Endothelial cell of umbilical vein (primary cell): ENCODE measurements at regions not wholly inside any gene's neighbourhood (a gene's known extent, or its start where the extent isn't known, plus 50 kb on each side); places are given as distances from the start of the nearest gene placed in this dataset.

Experiments used
- BruUV-seq: library from RNA; stranded (reverse); fragments of 400-500 nt; replicated peaks from 2 replicates; lab custom pipeline; 2021; lab: Mats Ljungman, UMichigan
- CTCF ChIA-PET: fragments of 300-600, 350-600 bp; sonication (Branson Sonifier 250); formaldehyde crosslinking; loops from one replicate; lab custom pipeline; 2021; ENCODE audit warnings: antibody characterized with exemption, inconsistent platforms; lab: Charles Lee
- POLR2A ChIA-PET: fragments of 300-600, 350-600 bp; sonication (Branson Sonifier 250); formaldehyde crosslinking; loops from one replicate; lab custom pipeline; 2021; ENCODE audit warnings: antibody characterized with exemption, inconsistent platforms; lab: Charles Lee
- DNase-seq: peaks from one replicate; pipeline ENCODE4 v3.0.0-alpha.2; 2011; ENCODE audit warnings: low read depth, low spot score
- FAIRE-seq: peaks from 2 replicates; lab custom pipeline; 2011; peaks lifted over from hg19 to GRCh38; lab: Jason Lieb, UNC
- H2AFZ ChIP-seq: 2 replicates; pipeline ENCODE4 v1.6.0; 2012; ENCODE audit warnings: low read depth, low read length, control low read depth, inconsistent platforms
- H3K27ac ChIP-seq: 2 replicates; pipeline ENCODE4 v1.5.1; 2011; ENCODE audit warnings: low read depth, mild to moderate bottlenecking, control low read depth, low read length, moderate library complexity; ENCODE audit not compliant: insufficient read depth
- H3K27me3 ChIP-seq, 2 experiments: 2 replicates each; pipeline versions ENCODE4 v1.6.0 to v1.6.1; 2011; ENCODE audit warnings: low read length in 2 of 2, mixed read lengths in 1 of 2; ENCODE audit not compliant: control insufficient read depth in 2 of 2, insufficient read depth in 2 of 2
- H3K36me3 ChIP-seq, 2 experiments: 2 replicates in 1 of 2; 3 replicates in 1 of 2; pipeline ENCODE4 v1.5.1; 2011; ENCODE audit warnings: low read length in 2 of 2, mild to moderate bottlenecking in 1 of 2, moderate library complexity in 1 of 2; ENCODE audit not compliant: control insufficient read depth in 2 of 2, insufficient read depth in 2 of 2; ENCODE audit errors: extremely low read depth in 1 of 2
- H3K4me1 ChIP-seq: 3 replicates; pipeline ENCODE4 v1.5.1; 2011; ENCODE audit warnings: mild to moderate bottlenecking, low read length; ENCODE audit not compliant: control insufficient read depth, insufficient read depth; ENCODE audit errors: extremely low read depth
- H3K4me2 ChIP-seq: 2 replicates; pipeline ENCODE4 v1.6.1; 2011; ENCODE audit warnings: low read length, control low read depth, mixed read lengths; ENCODE audit not compliant: insufficient read depth
- H3K4me3 ChIP-seq, 3 experiments: fragments of 200-600 bp in 1 of 3; sonication (generic), shearing (Covaris generic) in 1 of 3; replicated peaks in 1 of 3; 2 replicates each; pipeline ENCODE4 v1.5.1; 2011 to 2016; ENCODE audit warnings: control low read depth in 3 of 3, low read length in 3 of 3, mild to moderate bottlenecking in 2 of 3, inconsistent platforms in 1 of 3, low read depth in 1 of 3, moderate library complexity in 1 of 3; ENCODE audit not compliant: insufficient read depth in 1 of 3
- H3K79me2 ChIP-seq: 2 replicates; pipeline ENCODE4 v1.6.0; 2012; ENCODE audit warnings: low read length, inconsistent platforms; ENCODE audit not compliant: control insufficient read depth, insufficient read depth
- H3K9ac ChIP-seq: replicated peaks from 2 replicates; pipeline ENCODE3; 2011; ENCODE audit warnings: low read length, control low read depth; ENCODE audit not compliant: insufficient read depth; ENCODE audit errors: extremely low read depth
- H3K9me1 ChIP-seq: replicated peaks from 3 replicates; pipeline ENCODE4 v1.6.0; 2011; ENCODE audit warnings: mild to moderate bottlenecking, low read length; ENCODE audit not compliant: control insufficient read depth, insufficient read depth; ENCODE audit errors: extremely low read depth
- H3K9me3 ChIP-seq: replicated peaks from 2 replicates; pipeline ENCODE4 v1.5.1; 2012; ENCODE audit warnings: low read length, inconsistent platforms; ENCODE audit not compliant: control insufficient read depth, insufficient read depth
- H4K20me1 ChIP-seq: replicated peaks from 2 replicates; pipeline ENCODE3; 2011; ENCODE audit warnings: mild to moderate bottlenecking, low read length; ENCODE audit not compliant: control insufficient read depth, insufficient read depth; ENCODE audit errors: extremely low read depth
- EZH2 ChIP-seq: IDR thresholded peaks from 2 replicates; pipeline ENCODE4 v1.6.1; 2012; ENCODE audit warnings: borderline replicate concordance, low read depth, mild to moderate bottlenecking, moderate library complexity, low read length, inconsistent platforms; ENCODE audit not compliant: severe bottlenecking
- FOS ChIP-seq: IDR thresholded peaks from 2 replicates; pipeline ENCODE4 v1.6.1; 2011; ENCODE audit warnings: mild to moderate bottlenecking, low read length, moderate library complexity, borderline replicate concordance; ENCODE audit not compliant: insufficient read depth
- GATA2 ChIP-seq: IDR thresholded peaks from 2 replicates; pipeline ENCODE4 v1.7.0; 2011; ENCODE audit warnings: low read depth, mild to moderate bottlenecking, moderate library complexity, mixed read lengths, low read length; ENCODE audit not compliant: insufficient read length, insufficient read depth
- JUN ChIP-seq: IDR thresholded peaks from 2 replicates; pipeline ENCODE4 v1.6.1; 2011; ENCODE audit warnings: borderline replicate concordance, low read depth; ENCODE audit not compliant: insufficient read length, insufficient read depth
- MYC ChIP-seq: IDR thresholded peaks from one replicate; pipeline ENCODE4 v1.6.1; 2011; ENCODE audit warnings: mild to moderate bottlenecking, low read depth, low read length
- POLR2A ChIP-seq: IDR thresholded peaks from 2 replicates; pipeline ENCODE4 v1.6.1; 2012; ENCODE audit warnings: low read depth, mild to moderate bottlenecking, control low read depth, low read length
- POLR2AphosphoS5 ChIP-seq: IDR thresholded peaks from 2 replicates; pipeline ENCODE4 v1.6.1; 2012; ENCODE audit warnings: low read depth, mild to moderate bottlenecking, control low read depth, low read length, moderate library complexity; ENCODE audit not compliant: insufficient read depth
- dilution Hi-C: fragments of 300-500 bp; cut with MboI; formaldehyde crosslinking; loops from one replicate; pipeline ENCODE4 v1.15.0; 2019; ENCODE audit warnings: low sequenced_read_pairs; ENCODE audit not compliant: extremely low pct_ligation_motif_present
- intact Hi-C: fragments of 100-400 bp; cut with micrococcal nuclease; formaldehyde crosslinking; loops from one replicate; pipeline ENCODE4 v1.10.0; 2022
- TF ChIP-seq, protein P1 (sequence below), 2 donors: IDR thresholded peaks; 1 replicate in 1 of 2; 2 replicates in 1 of 2; pipeline ENCODE4 v1.5.1; 2011; ENCODE audit warnings: low read length in 2 of 2, mild to moderate bottlenecking in 2 of 2, moderate library complexity in 2 of 2, control low read depth in 1 of 2, inconsistent platforms in 1 of 2, low read depth in 1 of 2; ENCODE audit not compliant: insufficient read depth in 1 of 2; ENCODE audit errors: extremely low read depth in 1 of 2
- TF ChIP-seq, protein P2 (sequence below): IDR thresholded peaks from 2 replicates; pipeline ENCODE4 v1.6.1; 2011; ENCODE audit not compliant: insufficient read depth, insufficient read length

DNA sequence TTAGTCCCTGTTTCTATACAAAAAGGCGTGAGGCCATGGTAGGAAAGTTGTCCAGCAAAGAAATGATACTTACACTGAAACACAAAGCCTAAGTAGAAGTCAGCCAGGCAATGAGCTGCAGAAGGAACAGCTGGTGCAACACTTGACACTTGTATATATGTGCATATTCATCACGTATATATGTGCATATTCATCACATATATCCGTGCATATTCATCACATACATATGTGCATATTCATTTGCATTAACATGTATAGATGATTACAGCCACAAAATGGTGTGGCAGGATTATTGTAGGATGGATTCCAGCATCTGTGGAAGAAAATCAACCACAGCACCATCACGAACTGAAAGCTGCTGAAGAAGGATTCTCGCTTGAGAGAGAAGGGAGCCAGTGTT, 189.0 kb upstream of the RGS18 start:
- H3K9ac ChIP-seq: no peak overlapping the region
- no TSS peak for BruUV-seq

DNA sequence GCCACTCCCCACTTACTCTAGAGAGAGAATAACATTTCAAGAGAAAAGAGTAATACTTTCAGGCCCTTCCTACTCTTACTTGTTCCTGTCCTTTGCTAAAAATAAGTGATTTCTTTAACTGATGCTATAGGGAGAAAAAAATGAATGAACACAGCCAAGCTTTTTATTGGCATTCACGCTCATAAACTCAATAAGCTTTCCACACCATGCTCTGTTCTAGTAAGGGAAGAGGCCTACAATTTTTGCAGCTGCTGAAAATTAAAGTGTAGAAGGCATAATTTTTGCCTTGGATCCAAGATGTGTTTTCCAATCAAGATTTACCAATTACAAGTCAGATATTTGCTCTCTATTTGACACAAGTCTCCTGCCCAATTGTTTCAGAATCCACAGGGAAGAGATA, 188.1 kb upstream of the RGS18 start:
- Histone ChIP-seq H3K27me3 (no peaks in the 10 kb centered on the region), H4K20me1 (no peaks in the 10 kb centered on the region), H3K79me2 (no peaks in the 10 kb centered on the region), H3K4me3 (no peak overlapping the region), H3K36me3 (no peaks in the 10 kb centered on the region), H3K27ac (no peak overlapping the region), H2AFZ (no peak overlapping the region), H3K9me3 (no peaks in the 10 kb centered on the region), H3K9ac (no peak overlapping the region), H3K9me1 (no peaks in the 10 kb centered on the region), H3K4me2 (no peak overlapping the region), H3K4me1 (no peaks in the 10 kb centered on the region)
- TF ChIP-seq POLR2A (no peak), MYC (no peak), FOS (no peak), EZH2 (no peak), GATA2 (no peak), JUN (no peak), POLR2AphosphoS5 (no peak)
- TF ChIP-seq, protein P1, sequence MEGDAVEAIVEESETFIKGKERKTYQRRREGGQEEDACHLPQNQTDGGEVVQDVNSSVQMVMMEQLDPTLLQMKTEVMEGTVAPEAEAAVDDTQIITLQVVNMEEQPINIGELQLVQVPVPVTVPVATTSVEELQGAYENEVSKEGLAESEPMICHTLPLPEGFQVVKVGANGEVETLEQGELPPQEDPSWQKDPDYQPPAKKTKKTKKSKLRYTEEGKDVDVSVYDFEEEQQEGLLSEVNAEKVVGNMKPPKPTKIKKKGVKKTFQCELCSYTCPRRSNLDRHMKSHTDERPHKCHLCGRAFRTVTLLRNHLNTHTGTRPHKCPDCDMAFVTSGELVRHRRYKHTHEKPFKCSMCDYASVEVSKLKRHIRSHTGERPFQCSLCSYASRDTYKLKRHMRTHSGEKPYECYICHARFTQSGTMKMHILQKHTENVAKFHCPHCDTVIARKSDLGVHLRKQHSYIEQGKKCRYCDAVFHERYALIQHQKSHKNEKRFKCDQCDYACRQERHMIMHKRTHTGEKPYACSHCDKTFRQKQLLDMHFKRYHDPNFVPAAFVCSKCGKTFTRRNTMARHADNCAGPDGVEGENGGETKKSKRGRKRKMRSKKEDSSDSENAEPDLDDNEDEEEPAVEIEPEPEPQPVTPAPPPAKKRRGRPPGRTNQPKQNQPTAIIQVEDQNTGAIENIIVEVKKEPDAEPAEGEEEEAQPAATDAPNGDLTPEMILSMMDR (IDR thresholded peaks at IDR 0.05; ENCODE audit: extremely low read depth in 1 of 2, insufficient read depth in 1 of 2, low read depth in 1 of 2, low read length in 2 of 2): no peak
- TF ChIP-seq, protein P2, sequence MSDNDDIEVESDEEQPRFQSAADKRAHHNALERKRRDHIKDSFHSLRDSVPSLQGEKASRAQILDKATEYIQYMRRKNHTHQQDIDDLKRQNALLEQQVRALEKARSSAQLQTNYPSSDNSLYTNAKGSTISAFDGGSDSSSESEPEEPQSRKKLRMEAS: no peak
- DNase-seq: no peak
- ChIA-PET CTCF (interaction anchor here (1.1 kb wide), 1 partner anchor 13 kb away, joined by 3 read pairs; no protein-coding TSS in a partner anchor), POLR2A (no interaction called here)
- intact Hi-C loops: no loop called here
- dilution Hi-C loops: no loop called here
- no peak for FAIRE-seq
- no TSS peak for BruUV-seq

More for the DNA sequence above, 189.0 kb upstream of the RGS18 start:
- ChIA-PET POLR2A (no interaction called here), CTCF (interaction anchor here (1.1 to 1.7 kb wide), 2 partner anchors 9 to 12 kb away, joined by 3 read pairs; no protein-coding TSS in a partner anchor)
- H3K36me3 ChIP-seq: no peaks in the 10 kb centered on the region
- TF ChIP-seq, protein P1 (IDR thresholded peaks at IDR 0.05; ENCODE audit: extremely low read depth in 1 of 2, insufficient read depth in 1 of 2, low read depth in 1 of 2, low read length in 2 of 2): no peak
- no peaks in the 10 kb centered on the region for H3K79me2 ChIP-seq
- H3K4me3 ChIP-seq: no peak overlapping the region
- H4K20me1 ChIP-seq: no peaks in the 10 kb centered on the region
- H3K27ac ChIP-seq: no peak overlapping the region
- H3K4me1 ChIP-seq: no peaks in the 10 kb centered on the region
- no peaks in the 10 kb centered on the region for H3K27me3 ChIP-seq
- H2AFZ ChIP-seq: no peak overlapping the region
- DNase-seq (no peak), FAIRE-seq (no peak)
- no peaks in the 10 kb centered on the region for H3K9me1 ChIP-seq
- intact Hi-C loops (no loop called here), dilution Hi-C loops (no loop called here)
- no peaks in the 10 kb centered on the region for H3K9me3 ChIP-seq
- H3K4me2 ChIP-seq: no peak overlapping the region
